Astrocyte (in vitro differentiated cells and primary cell): ENCODE measurements at regions not wholly inside any gene's neighbourhood (a gene's known extent, or its start where the extent isn't known, plus 50 kb on each side); places are given as distances from the start of the nearest gene placed in this dataset.

Source experiments
- DNase-seq: peaks from one replicate; pipeline ENCODE4 v3.0.0-alpha.2; 2010; ENCODE audit warnings: low read depth
- FAIRE-seq: peaks from 2 replicates; lab custom pipeline; 2011; peaks lifted over from hg19 to GRCh38; lab: Jason Lieb, UNC
- H2AFZ ChIP-seq: 2 replicates; pipeline ENCODE4 v1.6.0; 2012; ENCODE audit warnings: low read depth, low read length, inconsistent platforms
- H3K27ac ChIP-seq: 2 replicates; pipeline ENCODE4 v1.5.1; 2011; ENCODE audit warnings: low read depth, low read length, inconsistent platforms
- H3K27me3 ChIP-seq: 2 replicates; pipeline ENCODE4 v1.6.0; 2011; ENCODE audit warnings: low read length, inconsistent platforms; ENCODE audit not compliant: insufficient read depth
- H3K36me3 ChIP-seq: 2 replicates; pipeline ENCODE4 v1.5.1; 2011; ENCODE audit warnings: low read length, inconsistent platforms; ENCODE audit not compliant: insufficient read depth
- H3K4me1 ChIP-seq: 2 replicates; pipeline ENCODE4 v1.5.1; 2011; ENCODE audit warnings: low read length, inconsistent platforms; ENCODE audit not compliant: insufficient read depth
- H3K4me2 ChIP-seq: 2 replicates; pipeline ENCODE4 v1.6.0; 2012; ENCODE audit warnings: low read length, inconsistent platforms
- H3K4me3 ChIP-seq: 2 replicates; pipeline ENCODE4 v1.5.1; 2011; ENCODE audit warnings: low read depth, mild to moderate bottlenecking, low read length, inconsistent platforms; ENCODE audit not compliant: insufficient read depth
- H3K79me2 ChIP-seq: 2 replicates; pipeline ENCODE4 v1.6.0; 2012; ENCODE audit warnings: mild to moderate bottlenecking, low read length, inconsistent platforms; ENCODE audit not compliant: insufficient read depth
- H3K9ac ChIP-seq: 2 replicates; pipeline ENCODE4 v1.6.0; 2012; ENCODE audit warnings: mild to moderate bottlenecking, low read length, inconsistent platforms
- H3K9me3 ChIP-seq: 2 replicates; pipeline ENCODE4 v1.5.1; 2012; ENCODE audit warnings: low read depth, mild to moderate bottlenecking, low read length, inconsistent platforms; ENCODE audit not compliant: insufficient read depth
- H4K20me1 ChIP-seq: 2 replicates; pipeline ENCODE4 v1.6.0; 2012; ENCODE audit warnings: low read length, inconsistent platforms; ENCODE audit not compliant: insufficient read depth
- H3K27ac Mint-ChIP-seq: one replicate; pipeline ENCODE4 v1.8.0; 2021; ENCODE audit warnings: mild to moderate bottlenecking, mixed read lengths; ENCODE audit not compliant: unreplicated experiment
- H3K27me3 Mint-ChIP-seq: one replicate; pipeline ENCODE4 v1.8.0; 2021; ENCODE audit warnings: low read depth, mixed read lengths; ENCODE audit not compliant: unreplicated experiment
- H3K36me3 Mint-ChIP-seq: one replicate; pipeline ENCODE4 v1.8.0; 2021; ENCODE audit warnings: low read depth, mixed read lengths; ENCODE audit not compliant: unreplicated experiment
- H3K4me1 Mint-ChIP-seq: one replicate; pipeline ENCODE4 v1.8.0; 2021; ENCODE audit warnings: low read depth, mixed read lengths; ENCODE audit not compliant: unreplicated experiment
- H3K4me3 Mint-ChIP-seq: one replicate; pipeline ENCODE4 v1.8.0; 2021; ENCODE audit warnings: mild to moderate bottlenecking, moderate library complexity, mixed read lengths; ENCODE audit not compliant: unreplicated experiment
- H3K9me3 Mint-ChIP-seq: one replicate; pipeline ENCODE4 v1.8.0; 2021; ENCODE audit warnings: mild to moderate bottlenecking, mixed read lengths; ENCODE audit not compliant: unreplicated experiment
- EZH2 ChIP-seq: IDR thresholded peaks from 2 replicates; pipeline ENCODE4 v1.6.1; 2012; ENCODE audit warnings: mild to moderate bottlenecking, low read length, inconsistent platforms; ENCODE audit not compliant: insufficient read depth
- TF ChIP-seq, protein P1 (sequence below): IDR thresholded peaks from 2 replicates; pipeline ENCODE4 v1.5.1; 2011; ENCODE audit warnings: low read depth, mild to moderate bottlenecking, inconsistent platforms, low read length, moderate library complexity; ENCODE audit not compliant: insufficient read depth

DNA sequence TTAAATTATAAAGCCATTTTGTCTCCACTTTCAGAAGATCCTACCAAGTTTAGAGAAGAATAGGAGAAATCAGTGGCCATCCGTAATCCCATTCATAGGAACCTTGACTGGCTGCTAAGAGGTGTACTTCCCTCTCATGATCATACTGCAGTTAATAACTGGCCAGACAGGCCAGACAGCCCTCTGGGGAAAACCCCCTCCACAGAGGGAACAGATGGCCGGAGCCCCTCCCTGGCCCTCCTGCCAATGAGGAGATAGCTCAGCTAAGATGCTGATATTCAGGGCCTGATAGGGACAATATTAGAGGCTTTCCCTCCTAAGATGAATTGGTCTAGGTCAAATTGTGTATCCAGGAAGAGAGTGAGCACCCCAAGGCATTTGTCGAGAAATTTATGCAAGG lies 200.0 kb upstream of the MAOA start:
- H3K4me3 Mint-ChIP-seq = no peak overlapping the region
- TF ChIP-seq, protein P1, sequence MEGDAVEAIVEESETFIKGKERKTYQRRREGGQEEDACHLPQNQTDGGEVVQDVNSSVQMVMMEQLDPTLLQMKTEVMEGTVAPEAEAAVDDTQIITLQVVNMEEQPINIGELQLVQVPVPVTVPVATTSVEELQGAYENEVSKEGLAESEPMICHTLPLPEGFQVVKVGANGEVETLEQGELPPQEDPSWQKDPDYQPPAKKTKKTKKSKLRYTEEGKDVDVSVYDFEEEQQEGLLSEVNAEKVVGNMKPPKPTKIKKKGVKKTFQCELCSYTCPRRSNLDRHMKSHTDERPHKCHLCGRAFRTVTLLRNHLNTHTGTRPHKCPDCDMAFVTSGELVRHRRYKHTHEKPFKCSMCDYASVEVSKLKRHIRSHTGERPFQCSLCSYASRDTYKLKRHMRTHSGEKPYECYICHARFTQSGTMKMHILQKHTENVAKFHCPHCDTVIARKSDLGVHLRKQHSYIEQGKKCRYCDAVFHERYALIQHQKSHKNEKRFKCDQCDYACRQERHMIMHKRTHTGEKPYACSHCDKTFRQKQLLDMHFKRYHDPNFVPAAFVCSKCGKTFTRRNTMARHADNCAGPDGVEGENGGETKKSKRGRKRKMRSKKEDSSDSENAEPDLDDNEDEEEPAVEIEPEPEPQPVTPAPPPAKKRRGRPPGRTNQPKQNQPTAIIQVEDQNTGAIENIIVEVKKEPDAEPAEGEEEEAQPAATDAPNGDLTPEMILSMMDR = no peak
- TF ChIP-seq EZH2 = no peak
- H3K36me3 ChIP-seq = no peaks in the 10 kb centered on the region
- no peak overlapping the region for H3K27ac Mint-ChIP-seq
- no peaks in the 10 kb centered on the region for H3K4me1 ChIP-seq
- peaks cover 7% of the 10 kb centered on the region for H3K9me3 Mint-ChIP-seq
- no peak for FAIRE-seq
- H3K27me3 Mint-ChIP-seq = no peaks in the 10 kb centered on the region
- no peak overlapping the region for H3K9ac ChIP-seq
- H2AFZ ChIP-seq = no peak overlapping the region
- no peaks in the 10 kb centered on the region for H4K20me1 ChIP-seq
- no peaks in the 10 kb centered on the region for H3K36me3 Mint-ChIP-seq
- peaks cover 7% of the 10 kb centered on the region for H3K4me1 Mint-ChIP-seq
- H3K4me2 ChIP-seq = no peak overlapping the region
- DNase-seq = no peak
- H3K4me3 ChIP-seq = no peak overlapping the region
- H3K9me3 ChIP-seq = no peaks in the 10 kb centered on the region
- H3K27me3 ChIP-seq = no peaks in the 10 kb centered on the region
- H3K79me2 ChIP-seq = no peaks in the 10 kb centered on the region
- H3K27ac ChIP-seq = no peak overlapping the region

DNA sequence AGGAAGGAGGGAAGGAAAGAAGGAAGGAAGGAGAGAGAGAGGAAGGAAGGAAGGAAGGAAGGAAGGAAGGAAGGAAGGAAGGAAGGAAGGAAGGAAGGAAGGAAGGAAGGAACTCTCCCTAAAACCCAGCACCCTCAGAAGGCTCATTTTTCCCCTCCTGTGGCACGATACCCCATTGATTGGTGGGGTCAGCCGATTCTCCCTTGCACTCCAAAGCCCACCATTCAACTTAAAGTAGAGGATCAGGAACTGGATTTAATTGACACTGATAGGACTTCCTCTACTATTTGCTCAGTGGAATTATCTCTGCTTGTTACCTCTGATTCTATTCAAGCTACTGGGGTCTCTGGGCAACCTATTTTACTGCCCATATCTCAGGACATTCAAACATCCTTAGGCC lies 199.2 kb upstream of the MAOA start:
- TF ChIP-seq, protein P1 = no peak
- TF ChIP-seq EZH2 = no peak
- peaks cover 7% of the 10 kb centered on the region for H3K4me1 Mint-ChIP-seq
- H3K27ac ChIP-seq = no peak overlapping the region
- no peak overlapping the region for H2AFZ ChIP-seq
- H3K79me2 ChIP-seq = no peaks in the 10 kb centered on the region
- H3K36me3 Mint-ChIP-seq = no peaks in the 10 kb centered on the region
- no peaks in the 10 kb centered on the region for H4K20me1 ChIP-seq
- H3K27ac Mint-ChIP-seq = no peak overlapping the region
- no peak overlapping the region for H3K4me3 Mint-ChIP-seq
- H3K4me3 ChIP-seq = no peak overlapping the region
- H3K9me3 ChIP-seq = no peaks in the 10 kb centered on the region
- no peaks in the 10 kb centered on the region for H3K36me3 ChIP-seq
- DNase-seq = no peak
- H3K27me3 Mint-ChIP-seq = no peaks in the 10 kb centered on the region
- no peaks in the 10 kb centered on the region for H3K27me3 ChIP-seq
- no peaks in the 10 kb centered on the region for H3K4me1 ChIP-seq
- H3K9me3 Mint-ChIP-seq = peaks cover 5% of the 10 kb centered on the region
- FAIRE-seq = no peak
- no peak overlapping the region for H3K4me2 ChIP-seq
- H3K9ac ChIP-seq = no peak overlapping the region

DNA sequence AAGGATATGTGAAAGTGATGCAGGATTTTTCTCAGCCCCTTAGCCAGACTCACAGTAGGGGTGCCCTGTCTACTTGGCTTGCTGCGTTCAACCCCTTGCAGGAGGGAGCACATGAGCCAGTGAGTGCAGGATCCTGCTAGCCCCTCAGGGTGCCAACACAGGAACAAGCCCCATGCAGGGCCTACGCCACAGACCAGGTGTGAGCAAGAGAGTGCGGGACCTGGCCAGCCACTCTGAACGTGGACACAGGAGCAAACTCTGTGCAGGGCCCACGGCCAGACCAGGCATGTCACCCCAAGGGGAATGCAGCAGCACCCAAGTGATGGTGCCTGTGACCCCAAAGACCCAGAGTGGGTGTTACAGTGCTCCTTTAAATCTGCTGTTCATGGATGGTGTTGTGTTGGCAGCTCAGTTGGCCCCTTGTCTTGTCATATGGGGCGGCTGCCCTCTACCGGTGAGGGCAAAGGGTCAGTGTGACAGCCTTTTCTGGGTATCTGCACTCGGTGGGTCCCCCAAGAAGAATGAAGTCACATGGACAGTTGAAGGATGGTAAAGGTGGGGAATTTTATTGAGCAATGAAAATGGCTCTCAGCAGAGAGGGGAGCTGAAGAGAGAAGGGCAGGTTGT lies 188.4 kb upstream of the MAOA start:
- Mint-ChIP-seq H3K9me3 (no peaks in the 10 kb centered on the region), H3K4me1 (no peaks in the 10 kb centered on the region), H3K4me3 (no peak overlapping the region), H3K36me3 (no peaks in the 10 kb centered on the region), H3K27me3 (no peaks in the 10 kb centered on the region), H3K27ac (no peak overlapping the region)
- no peak overlapping the region for H3K9ac ChIP-seq
- TF ChIP-seq EZH2 = no peak
- TF ChIP-seq, protein P1 = no peak
- H3K4me3 ChIP-seq = no peak overlapping the region
- no peaks in the 10 kb centered on the region for H3K4me1 ChIP-seq
- FAIRE-seq (no peak), DNase-seq (no peak)
- H2AFZ ChIP-seq = no peak overlapping the region
- no peak overlapping the region for H3K27ac ChIP-seq
- no peak overlapping the region for H3K4me2 ChIP-seq
- H3K79me2 ChIP-seq = no peaks in the 10 kb centered on the region
- H3K27me3 ChIP-seq = no peaks in the 10 kb centered on the region
- H4K20me1 ChIP-seq = no peaks in the 10 kb centered on the region
- no peaks in the 10 kb centered on the region for H3K36me3 ChIP-seq
- H3K9me3 ChIP-seq = no peaks in the 10 kb centered on the region
